AG10803 (cell line): ENCODE measurements at regions not wholly inside any gene's neighbourhood (a gene's known extent, or its start where the extent isn't known, plus 50 kb on each side); places are given as distances from the start of the nearest gene placed in this dataset.

Experiments
- DNase-seq: peaks from one replicate; pipeline ENCODE4 v3.0.0; 2010; ENCODE audit warnings: low read depth
- H3K4me3 ChIP-seq: 2 replicates; pipeline ENCODE4 v1.5.1; 2011; ENCODE audit warnings: mild to moderate bottlenecking, low read length, control low read depth
- CTCF ChIP-seq: conservative IDR thresholded peaks from 2 replicates; pipeline ENCODE4 v1.5.1; 2011; ENCODE audit warnings: mild to moderate bottlenecking, low read length, control low read depth, inconsistent platforms

GRCh38 chr22:48609279-48609865 lies 1218.3 kb downstream of the BRD1 start:
- no peak for TF ChIP-seq CTCF
- H3K4me3 ChIP-seq = no peak overlapping the region
- DNase-seq = no peak

GRCh38 chr22:48607901-48608662 lies 1219.6 kb downstream of the BRD1 start:
- peak; percentile 20 for DNase-seq
- TF ChIP-seq CTCF = no peak

DNA sequence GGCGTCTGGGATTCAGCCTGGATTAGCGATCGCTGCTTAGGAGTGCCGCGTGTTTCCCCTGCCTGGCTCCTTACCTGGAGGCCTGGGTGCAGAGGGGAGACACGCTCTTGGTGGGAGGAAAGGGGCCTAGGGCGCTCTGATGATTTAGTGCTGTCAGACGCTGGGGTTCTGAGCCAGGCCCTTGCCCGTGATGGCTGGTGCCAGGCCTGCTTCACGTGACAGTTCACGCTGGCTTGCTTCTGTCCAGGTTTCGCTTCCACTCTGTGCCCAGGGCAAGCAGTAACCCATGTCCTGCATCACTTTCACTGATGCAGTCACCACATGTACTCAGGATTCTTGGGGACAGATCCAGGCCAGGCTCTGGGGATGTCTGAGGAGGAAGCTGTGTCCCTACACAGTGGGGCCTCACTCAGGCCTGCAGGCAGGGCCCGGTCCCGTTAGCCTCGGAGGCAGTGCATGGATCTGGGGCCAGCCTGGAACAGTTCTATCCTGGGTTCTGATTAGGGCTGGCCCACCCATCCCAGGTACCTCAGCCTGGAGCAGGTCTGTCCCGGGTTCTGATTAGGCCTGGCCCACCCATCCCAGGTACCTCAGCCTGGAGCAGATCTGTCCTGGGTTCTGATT lies 1220.9 kb downstream of the BRD1 start:
- TF ChIP-seq CTCF = no peak
- no peak overlapping the region for H3K4me3 ChIP-seq
- DNase-seq = no peak

More at GRCh38 chr22:48607901-48608662, 1219.6 kb downstream of the BRD1 start:
- no peak overlapping the region for H3K4me3 ChIP-seq

DNA sequence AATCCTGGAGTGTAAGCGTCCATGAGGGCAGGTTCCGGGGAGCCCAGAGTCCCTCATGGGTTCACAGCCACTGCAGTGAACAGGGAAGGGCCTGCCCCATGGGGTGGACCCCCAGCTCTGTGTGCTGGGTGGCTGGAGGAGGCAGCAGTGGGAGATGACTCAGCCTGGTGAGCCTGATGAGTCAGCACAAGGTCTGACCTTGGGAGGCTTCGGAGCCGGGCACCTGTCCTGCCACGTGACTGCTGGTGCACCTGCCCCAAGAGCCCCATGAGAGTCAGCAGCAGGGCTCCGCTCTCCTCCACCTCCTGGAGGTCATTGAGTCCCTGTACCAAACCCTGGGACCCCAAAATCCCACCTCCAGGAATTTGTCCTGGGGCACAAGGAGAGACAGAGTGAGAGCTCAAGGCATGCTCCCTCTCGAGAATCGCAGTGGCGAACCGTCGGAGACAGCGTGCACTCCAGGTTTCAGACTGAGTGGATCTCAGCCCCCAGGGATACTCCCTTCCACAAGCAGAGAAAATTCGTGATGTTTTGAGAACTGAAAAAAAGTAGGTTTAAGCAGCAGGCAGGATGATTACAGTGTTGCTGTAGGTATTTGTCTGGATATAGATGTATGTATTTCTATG lies 1221.7 kb downstream of the BRD1 start:
- no peak overlapping the region for H3K4me3 ChIP-seq
- no peak for TF ChIP-seq CTCF
- no peak for DNase-seq

DNA sequence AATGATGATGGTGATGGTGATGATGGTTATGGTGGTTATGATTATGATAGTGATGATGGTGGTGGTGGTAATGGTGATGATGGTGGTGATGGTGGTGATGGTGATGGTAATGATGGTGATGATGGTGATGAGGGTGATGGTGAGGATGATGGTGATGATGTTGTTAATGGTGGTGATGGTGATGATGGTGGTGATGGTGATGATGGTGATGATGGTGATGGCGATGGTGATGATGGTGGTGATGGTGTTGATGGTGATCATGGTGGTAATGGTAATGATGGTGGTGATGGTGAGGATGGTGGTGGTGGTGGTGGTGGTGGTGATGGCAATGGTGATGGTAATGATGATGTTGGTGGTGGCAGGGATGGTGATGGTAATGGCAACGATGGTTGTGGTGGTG lies 1222.5 kb downstream of the BRD1 start:
- no peak for TF ChIP-seq CTCF
- no peak for DNase-seq
- H3K4me3 ChIP-seq = no peak overlapping the region

DNA sequence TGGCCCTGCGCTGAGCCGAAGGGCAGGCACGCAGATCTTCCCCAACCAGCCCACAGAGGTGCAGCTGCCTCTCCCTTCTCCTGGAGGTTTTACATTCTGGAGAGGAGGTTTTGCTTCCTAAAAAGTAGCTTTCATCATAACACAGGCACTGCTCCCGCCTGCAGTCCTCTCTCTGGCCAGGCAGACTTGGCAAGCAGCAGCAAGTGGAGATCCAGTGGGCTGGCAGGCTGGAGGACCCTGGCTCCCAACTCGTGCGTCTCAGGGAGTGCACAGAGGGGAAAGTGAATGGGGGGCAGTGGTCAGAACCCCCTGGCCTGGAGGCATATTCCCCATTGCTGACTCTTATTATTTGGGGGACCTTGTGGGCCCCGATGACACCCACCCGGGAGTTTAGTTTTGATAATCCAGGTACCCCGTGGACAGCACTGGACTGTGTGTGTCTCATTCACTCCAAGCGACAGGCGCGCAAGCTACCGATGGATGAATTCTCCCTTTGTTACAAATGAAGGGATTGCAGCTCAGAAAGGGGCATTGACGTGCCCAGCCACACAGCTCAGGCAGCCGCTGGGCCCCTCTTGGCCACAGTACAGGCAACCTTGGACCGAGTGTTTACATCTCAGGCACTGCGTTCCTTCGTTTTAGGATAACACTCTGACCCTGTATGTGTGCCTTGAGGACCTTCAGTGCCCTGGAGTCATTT lies 1223.9 kb downstream of the BRD1 start:
- no peak for DNase-seq
- no peak for TF ChIP-seq CTCF
- no peak overlapping the region for H3K4me3 ChIP-seq
